Adrenal gland (tissue), 2 donors: ENCODE measurements at regions not wholly inside any gene's neighbourhood (a gene's known extent, or its start where the extent isn't known, plus 50 kb on each side); places are given as distances from the start of the nearest gene placed in this dataset.

Source experiments
- small RNA-seq, 2 donors: library from RNA; depleted of rRNA; stranded (forward); fragments of <200 nt; gene quantifications; one replicate each; pipeline ENCODE3, GENCODE V24; 2016

Small RNAs in the stretch of these regions (small RNA-seq; reads per million reads assigned to genes)
- 0 reads per million in 2 donors for gene CR392039.1
